GM12878 (cell line): ENCODE measurements at regions not wholly inside any gene's neighbourhood (a gene's known extent, or its start where the extent isn't known, plus 50 kb on each side); places are given as distances from the start of the nearest gene placed in this dataset.

ENCODE experiments used
- ATAC-seq: fragments of 200-7000 bp; cut with Tn5 transposase; 3 replicates; pipeline ENCODE4 v1.9.1; 2020; ENCODE audit warnings: mild to moderate bottlenecking, moderate library complexity
- BruUV-seq: library from RNA; stranded (reverse); fragments of 400-500 nt; replicated peaks from 2 replicates; lab custom pipeline; 2021; lab: Mats Ljungman, UMichigan
- CTCF ChIA-PET: fragments of 300-600 bp; sonication (Branson Sonifier 250); formaldehyde crosslinking; extraction: SDS; loops from one replicate; lab custom pipeline; 2021; ENCODE audit warnings: inconsistent platforms; lab: Yijun Ruan, JAX
- POLR2A ChIA-PET: fragments of 350-600 bp; formaldehyde crosslinking; extraction: SDS; loops from one replicate; lab custom pipeline; 2021; ENCODE audit warnings: inconsistent platforms; lab: Charles Lee
- RAD21 ChIA-PET: fragments of 300-600 bp; sonication (Branson Sonifier 250); formaldehyde crosslinking; loops from one replicate; lab custom pipeline; 2023; ENCODE audit warnings: antibody characterized with exemption; ENCODE audit not compliant: unreplicated experiment; lab: Charles Lee
- SMC1A ChIA-PET: fragments of 300-600 bp; sonication (Branson Sonifier 250); formaldehyde crosslinking; loops from one replicate; lab custom pipeline; 2023; ENCODE audit not compliant: unreplicated experiment, uncharacterized antibody; lab: Charles Lee
- DNase-seq: peaks from one replicate; pipeline ENCODE4 v3.0.0-alpha.2; 2011; ENCODE audit warnings: low read depth, low spot score
- FAIRE-seq: peaks from 3 replicates; lab custom pipeline; 2011; peaks lifted over from hg19 to GRCh38; lab: Jason Lieb, UNC
- H2AFZ ChIP-seq: 2 replicates; pipeline ENCODE4 v1.6.0; 2011; ENCODE audit warnings: low read depth, low read length, control low read depth; ENCODE audit not compliant: control insufficient read depth
- H3K27ac ChIP-seq: 2 replicates; pipeline ENCODE4 v1.5.1; 2011; ENCODE audit warnings: control low read depth; ENCODE audit not compliant: control insufficient read depth, insufficient read depth
- H3K27me3 ChIP-seq, 2 experiments: replicated peaks in 1 of 2; 2 replicates each; pipeline versions ENCODE4 v1.6.0 to v1.6.1; 2011; ENCODE audit warnings: low read length in 1 of 2; ENCODE audit not compliant: control insufficient read depth in 2 of 2, insufficient read depth in 2 of 2
- H3K36me3 ChIP-seq, 2 experiments: 2 replicates each; pipeline ENCODE4 v1.5.1; 2011; ENCODE audit warnings: low read length in 1 of 2; ENCODE audit not compliant: control insufficient read depth in 2 of 2, insufficient read depth in 2 of 2
- H3K4me1 ChIP-seq: 2 replicates; pipeline ENCODE4 v1.6.1; 2011; ENCODE audit warnings: mild to moderate bottlenecking, low read length, moderate library complexity, mixed read lengths; ENCODE audit not compliant: control insufficient read depth, insufficient read depth
- H3K4me2 ChIP-seq: 2 replicates; pipeline ENCODE4 v1.6.0; 2011; ENCODE audit warnings: control low read depth; ENCODE audit not compliant: control insufficient read depth, insufficient read depth
- H3K4me3 ChIP-seq: fragments of 200-600 bp; sonication (generic); 2 replicates; pipeline ENCODE4 v1.5.1; 2016
- H3K79me2 ChIP-seq: 2 replicates; pipeline ENCODE4 v1.6.0; 2011; ENCODE audit warnings: low read length; ENCODE audit not compliant: control insufficient read depth, insufficient read depth
- H3K9ac ChIP-seq: 2 replicates; pipeline ENCODE4 v1.8.0; 2011; ENCODE audit warnings: low read length, control low read depth, mixed read lengths; ENCODE audit not compliant: control insufficient read depth, insufficient read depth
- H3K9me3 ChIP-seq: replicated peaks from 3 replicates; pipeline ENCODE4 v1.5.1; 2011; ENCODE audit warnings: mild to moderate bottlenecking, low read length; ENCODE audit not compliant: control insufficient read depth, insufficient read depth
- H4K20me1 ChIP-seq: 2 replicates; pipeline ENCODE4 v1.6.0; 2011; ENCODE audit not compliant: control insufficient read depth, insufficient read depth
- BACH1 ChIP-seq: fragments of 450-650 bp; IDR thresholded peaks from 2 replicates; pipeline ENCODE4 v1.6.1; 2017; ENCODE audit warnings: mild to moderate bottlenecking, borderline replicate concordance
- BRCA1 ChIP-seq: IDR thresholded peaks from 2 replicates; pipeline ENCODE4 v1.6.1; 2011; ENCODE audit warnings: low read depth, low read length, improper control_type of control experiment
- CBX3 ChIP-seq: fragments of 200-600 bp; sonication (generic); IDR thresholded peaks from 2 replicates; pipeline ENCODE4 v1.6.1; 2016; ENCODE audit warnings: low read depth, borderline replicate concordance
- EGR1 ChIP-seq, 2 experiments: IDR thresholded peaks; 1 replicate in 1 of 2; 2 replicates in 1 of 2; pipeline ENCODE4 v1.6.1; 2011 to 2012; ENCODE audit warnings: low read depth in 2 of 2, low read length in 2 of 2, borderline replicate concordance in 1 of 2, mild to moderate bottlenecking in 1 of 2, moderate library complexity in 1 of 2
- KDM1A ChIP-seq: fragments of 200-600 bp; sonication (generic); IDR thresholded peaks from 2 replicates; pipeline ENCODE4 v1.6.1; 2016; ENCODE audit warnings: borderline replicate concordance
- RB1 ChIP-seq: fragments of 450-650 bp; formaldehyde crosslinking; IDR thresholded peaks from 2 replicates; pipeline ENCODE4 v1.6.1; 2017; ENCODE audit warnings: mild to moderate bottlenecking, borderline replicate concordance
- RCOR1 ChIP-seq: conservative IDR thresholded peaks from 2 replicates; pipeline ENCODE4 v1.6.1; 2012; ENCODE audit warnings: low read depth, low read length, improper control_type of control experiment
- SREBF1 ChIP-seq: IDR thresholded peaks from 2 replicates; pipeline ENCODE4 v1.6.1; 2012; ENCODE audit warnings: mild to moderate bottlenecking, low read length
- TARDBP ChIP-seq: IDR thresholded peaks from 2 replicates; pipeline ENCODE4 v1.6.1; 2016; ENCODE audit warnings: borderline replicate concordance
- TCF3 ChIP-seq: IDR thresholded peaks from 2 replicates; pipeline ENCODE4 v1.6.1; 2012; ENCODE audit warnings: low read depth, mild to moderate bottlenecking, low read length, borderline replicate concordance; ENCODE audit not compliant: insufficient read depth
- ZNF622 ChIP-seq: fragments of 450-650 bp; IDR thresholded peaks from 2 replicates; pipeline ENCODE4 v1.6.1; 2017; ENCODE audit warnings: mild to moderate bottlenecking, inconsistent platforms
- ZNF687 ChIP-seq: fragments of 450-650 bp; IDR thresholded peaks from 2 replicates; pipeline ENCODE4 v1.6.1; 2017; ENCODE audit warnings: mild to moderate bottlenecking, moderate library complexity
- ZSCAN29 ChIP-seq: fragments of 450-650 bp; IDR thresholded peaks from 2 replicates; pipeline ENCODE4 v1.6.1; 2017; ENCODE audit warnings: mild to moderate bottlenecking, moderate library complexity
- WGBS: methylation state at CpG from one replicate; pipeline ENCODE4 v1.1.6; 2016; ENCODE audit warnings: low lambda C conversion rate; ENCODE audit not compliant: insufficient replicate concordance, insufficient coverage; ENCODE audit errors: missing lambda C conversion rate; 5-methylcytosine and 5-hydroxymethylcytosine counted together
- in situ Hi-C: fragments of 300-500 bp; cut with MboI; formaldehyde crosslinking; loops from 9 replicates; pipeline ENCODE4 v1.14.3; 2018; ENCODE audit warnings: mixed read lengths
- intact Hi-C: fragments of 100-400 bp; cut with micrococcal nuclease; formaldehyde crosslinking; loops from one replicate; pipeline ENCODE4 v1.14.2; 2022; ENCODE audit not compliant: unreplicated experiment

- H3K9ac ChIP-seq: no peak overlapping the region
- no peaks in the 10 kb centered on the region; a peak in 1 of 4 replicates for H3K27me3 ChIP-seq
- no peaks in the 10 kb centered on the region for H4K20me1 ChIP-seq
- intact Hi-C loops: no loop called here
- in situ Hi-C loops: no loop called here
- no TSS peak for BruUV-seq
- H3K79me2 ChIP-seq: no peaks in the 10 kb centered on the region
- FAIRE-seq: no peak
- H3K36me3 ChIP-seq: no peaks in the 10 kb centered on the region
- H3K4me1 ChIP-seq: no peaks in the 10 kb centered on the region
- TF ChIP-seq RB1: no peak
- ChIA-PET SMC1A (no interaction called here), POLR2A (no interaction called here), RAD21 (no interaction called here), CTCF (no interaction called here)
- H3K27ac ChIP-seq: no peak overlapping the region
- no peaks in the 10 kb centered on the region; the same call in 2 of the 3 replicates for H3K9me3 ChIP-seq
- DNase-seq: no peak
- no peak for ATAC-seq
- H3K4me3 ChIP-seq: no peak overlapping the region
- H3K4me2 ChIP-seq: no peak overlapping the region
- H2AFZ ChIP-seq: no peak overlapping the region
These were observed 114.8 kb upstream of the MIR17HG start for GRCh38 chr13:91232716-91233115.

GRCh38 chr13:91233291-91233690, 114.2 kb upstream of the MIR17HG start:
- Histone ChIP-seq H3K27me3 (no peaks in the 10 kb centered on the region; a peak in 1 of 4 replicates), H2AFZ (no peak overlapping the region), H3K4me2 (no peak overlapping the region), H3K4me1 (no peaks in the 10 kb centered on the region), H3K27ac (no peak overlapping the region), H3K9ac (no peak overlapping the region), H3K9me3 (no peaks in the 10 kb centered on the region; the same call in 2 of the 3 replicates), H3K36me3 (no peaks in the 10 kb centered on the region), H3K79me2 (no peaks in the 10 kb centered on the region), H3K4me3 (no peak overlapping the region), H4K20me1 (no peaks in the 10 kb centered on the region)
- CTCF ChIA-PET: no interaction called here
- FAIRE-seq (no peak), DNase-seq (no peak), ATAC-seq (no peak)
- 26% methylated on average over 3 of the region's 3 CpGs for WGBS
- SMC1A ChIA-PET: no interaction called here
- in situ Hi-C loops (no loop called here), intact Hi-C loops (no loop called here)
- BruUV-seq: no TSS peak
- no peak for TF ChIP-seq EGR1 (IDR thresholded peaks at IDR 0.05; ENCODE audit: borderline replicate concordance in 1 of 2, low read depth in 2 of 2, low read length in 2 of 2)
- TF ChIP-seq BRCA1: no peak
- TF ChIP-seq TARDBP: no peak
- TF ChIP-seq KDM1A: no peak
- TF ChIP-seq ZSCAN29: no peak
- no peak for TF ChIP-seq BACH1
- no peak for TF ChIP-seq CBX3
- TF ChIP-seq SREBF1: no peak
- no peak for TF ChIP-seq RCOR1
- TF ChIP-seq ZNF622: no peak
- no peak for TF ChIP-seq ZNF687
- no peak for TF ChIP-seq TCF3
- RAD21 ChIA-PET: no interaction called here
- POLR2A ChIA-PET: no interaction called here
